HG03095 (cell line): ENCODE measurements at regions not wholly inside any gene's neighbourhood (a gene's known extent, or its start where the extent isn't known, plus 50 kb on each side); places are given as distances from the start of the nearest gene placed in this dataset.
"Not testable (repeated sequence)": the region's sequence is repeated elsewhere in the genome, so short reads cannot be mapped to it uniquely, and the experiment has no call there.

Source experiments
- ATAC-seq: cut with Tn5 transposase; IDR thresholded peaks from one replicate; pipeline ENCODE4 v1.9.1; 2021; ENCODE audit warnings: moderate library complexity; ENCODE audit not compliant: unreplicated experiment

DNA sequence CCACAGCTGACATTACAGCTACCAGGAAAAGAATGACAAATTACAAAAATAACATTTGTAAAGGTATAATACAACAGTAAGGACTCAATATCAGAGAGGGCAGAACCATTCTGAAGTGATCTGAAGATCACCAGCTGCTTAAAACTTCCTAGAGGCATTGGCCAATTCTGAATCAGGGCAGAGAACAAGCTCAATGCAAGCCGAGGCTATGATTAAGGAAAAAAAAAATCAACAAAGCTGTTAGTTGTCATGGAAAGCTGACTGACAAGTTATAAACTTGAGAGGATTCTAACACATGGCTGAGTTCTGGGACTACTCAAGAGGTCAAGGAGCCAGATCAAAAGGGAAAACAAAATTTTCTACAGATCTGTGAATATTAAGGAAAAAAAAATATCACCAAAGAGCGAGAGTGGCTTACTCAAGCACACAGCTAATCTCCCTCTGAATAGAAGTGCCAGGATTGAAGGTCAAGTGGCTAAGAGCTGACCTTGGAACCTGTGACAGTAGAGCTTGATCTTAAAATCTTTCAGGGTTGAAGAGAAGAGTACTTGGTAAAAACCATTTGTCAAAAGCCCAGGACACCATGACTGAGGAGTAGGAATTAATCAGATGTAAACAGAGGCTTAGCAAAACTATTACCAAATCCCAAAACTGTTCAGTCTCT lies 383.4 kb downstream of the USP25 start:
- no peak for ATAC-seq

DNA sequence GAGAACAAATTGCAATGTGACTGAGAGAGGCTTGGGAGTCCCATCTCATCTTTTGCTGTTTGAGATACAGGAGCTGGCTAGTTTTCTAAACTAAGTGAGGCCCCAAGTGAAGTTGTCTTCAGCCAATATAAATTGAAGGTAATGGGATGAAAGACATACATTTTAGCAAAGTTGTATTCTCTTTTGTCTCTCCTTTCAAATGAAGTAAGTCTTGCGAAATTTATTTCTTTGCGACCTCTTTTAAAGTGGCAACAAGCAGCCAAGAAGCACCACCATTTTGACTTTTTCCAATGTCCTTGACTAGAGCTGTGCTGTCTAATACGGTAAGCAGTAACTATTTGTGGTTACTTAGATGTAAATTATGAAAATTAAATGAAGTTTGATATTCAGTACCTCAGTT lies 385.7 kb downstream of the USP25 start:
- no peak for ATAC-seq

DNA sequence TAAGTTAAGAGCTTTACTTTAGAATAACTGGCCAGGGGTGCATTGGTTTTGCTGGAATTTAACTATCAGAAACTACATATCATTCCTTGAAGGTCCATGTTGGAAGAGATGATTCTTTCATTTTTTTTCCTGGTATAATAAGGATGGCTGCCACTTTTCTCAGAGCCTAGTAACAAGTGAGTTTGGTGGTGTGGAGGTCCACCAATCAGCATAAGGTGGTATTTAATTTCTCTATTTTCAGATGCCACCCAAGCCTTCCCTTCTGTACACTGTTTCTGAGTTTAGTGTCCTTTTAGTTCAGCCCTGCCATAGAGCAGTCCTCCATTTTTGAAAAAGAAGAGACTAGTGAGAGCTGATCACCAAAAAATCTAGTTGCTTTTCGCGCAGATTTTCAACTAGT lies 386.3 kb downstream of the USP25 start:
- no peak for ATAC-seq

DNA sequence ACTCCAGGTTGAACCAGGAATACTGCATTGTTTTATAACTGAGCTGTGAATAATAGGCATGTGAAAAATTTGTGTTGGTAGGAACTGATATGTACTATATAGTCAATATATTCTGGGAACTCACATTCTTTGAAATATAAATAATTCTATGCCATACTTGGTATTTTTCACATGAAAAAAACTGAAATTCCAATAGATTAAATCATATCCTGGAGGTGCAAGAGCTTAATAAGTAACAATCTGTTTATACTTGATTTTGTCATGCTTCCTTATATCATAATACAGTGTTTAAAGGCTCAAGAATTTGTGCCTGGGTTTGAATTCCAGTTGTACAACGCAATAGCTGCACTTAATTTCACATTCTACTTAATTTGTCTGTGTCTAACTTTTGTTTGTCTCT lies 387.0 kb downstream of the USP25 start:
- ATAC-seq = no peak

DNA sequence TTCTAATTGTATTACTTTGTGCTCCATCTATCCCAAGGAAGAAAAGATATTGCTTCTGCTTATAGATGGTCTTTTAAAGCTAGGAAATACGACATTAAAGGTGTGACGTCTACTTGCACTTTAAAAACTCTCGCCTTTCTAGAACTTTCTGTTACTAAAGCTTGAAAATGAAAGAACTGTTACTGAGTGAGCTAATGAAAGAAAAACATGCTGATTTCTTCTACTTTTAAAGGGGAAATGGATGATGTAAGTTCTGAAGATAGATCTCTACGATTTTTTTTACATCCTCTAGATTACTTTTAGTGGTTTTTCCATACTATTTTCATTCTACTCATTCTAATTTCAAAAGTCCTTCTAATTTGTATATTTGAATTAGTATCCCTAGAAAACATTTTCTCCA lies 387.5 kb downstream of the USP25 start:
- no peak for ATAC-seq

DNA sequence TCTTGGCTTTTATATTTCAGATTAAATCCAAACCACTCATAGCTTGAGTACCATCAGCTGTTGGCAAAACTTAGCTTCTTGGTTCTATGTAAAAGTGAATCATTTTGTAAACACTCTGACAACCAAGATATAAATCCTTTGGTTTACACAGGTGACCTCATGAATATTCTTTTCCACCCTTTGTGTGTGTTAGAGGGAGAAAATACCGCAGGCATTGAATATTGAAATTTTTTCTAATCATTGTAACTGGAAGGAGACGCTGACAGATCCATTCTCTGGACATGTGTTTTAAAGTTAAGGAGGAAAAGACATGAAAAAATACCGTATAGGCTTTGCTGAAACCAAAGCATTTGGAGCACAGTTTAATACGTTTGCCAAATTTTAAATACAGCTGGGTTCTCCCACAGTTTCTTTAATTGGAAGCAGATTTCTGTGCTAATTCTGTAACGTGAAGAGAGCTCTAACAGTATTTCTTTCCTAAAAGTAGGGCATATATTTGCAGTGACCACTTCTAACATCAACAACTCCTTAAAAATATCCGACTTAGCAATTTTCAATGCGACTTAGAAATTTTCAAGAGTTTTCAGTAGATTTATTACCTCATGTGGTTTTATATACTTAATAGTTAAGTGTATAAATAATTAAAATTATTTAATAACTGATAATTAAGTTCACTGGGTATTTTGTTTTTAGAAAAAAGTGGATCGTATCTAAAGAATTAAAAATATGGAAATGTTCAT lies 388.2 kb downstream of the USP25 start:
- no peak for ATAC-seq

DNA sequence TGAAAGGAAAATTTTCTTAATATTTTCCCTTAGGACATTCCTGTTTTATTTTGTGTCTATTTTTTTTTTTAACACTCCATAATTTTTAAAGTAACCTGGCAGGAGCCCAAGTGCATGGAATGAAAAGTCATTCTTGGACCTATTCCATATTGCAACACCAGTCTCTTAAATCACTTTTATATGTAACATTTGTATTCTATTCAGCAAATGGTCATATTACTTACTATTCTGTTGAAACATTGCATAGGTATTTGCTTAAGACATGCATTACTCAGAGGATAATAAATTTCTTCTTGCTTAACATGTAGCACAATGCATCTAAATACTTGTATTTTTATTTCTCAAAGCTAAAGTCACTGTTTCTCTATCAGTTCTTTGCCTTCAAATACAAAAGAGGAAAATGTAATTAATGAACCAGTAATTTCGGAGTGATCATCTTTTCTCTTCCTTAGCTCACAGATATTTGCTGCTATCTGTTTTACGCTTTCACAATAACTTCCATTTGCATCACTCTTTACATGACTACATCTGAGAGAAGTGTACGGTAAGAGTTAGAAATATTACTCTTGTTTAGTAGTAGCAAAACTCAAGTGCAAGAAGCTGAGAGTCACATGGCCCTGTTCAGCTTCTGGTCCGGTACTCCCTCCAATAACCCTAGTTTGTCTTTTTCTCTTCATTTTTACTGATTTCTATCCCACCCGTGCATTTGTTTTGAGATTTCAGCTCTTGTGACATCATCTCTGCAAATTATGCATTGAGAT lies 394.8 kb downstream of the USP25 start:
- no peak for ATAC-seq

DNA sequence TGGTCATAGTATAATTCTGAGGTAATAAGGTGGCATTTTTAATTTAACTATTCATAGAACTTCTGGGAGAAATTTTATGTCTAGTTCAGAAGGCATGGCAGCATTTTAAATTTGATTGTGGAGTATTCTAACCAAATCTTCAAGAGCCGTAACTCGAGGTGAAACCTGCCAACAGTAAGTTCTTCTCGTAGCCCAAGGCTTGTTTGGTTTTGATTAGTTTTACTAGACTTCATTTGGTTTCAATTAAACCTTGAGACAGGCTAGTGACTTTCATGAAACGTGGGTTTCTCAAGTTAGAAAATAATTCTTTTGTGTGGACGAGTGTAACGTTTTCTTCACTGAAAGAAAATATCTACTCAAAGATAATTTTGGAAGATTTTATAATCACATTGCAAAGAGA lies 395.5 kb downstream of the USP25 start:
- ATAC-seq = no peak

DNA sequence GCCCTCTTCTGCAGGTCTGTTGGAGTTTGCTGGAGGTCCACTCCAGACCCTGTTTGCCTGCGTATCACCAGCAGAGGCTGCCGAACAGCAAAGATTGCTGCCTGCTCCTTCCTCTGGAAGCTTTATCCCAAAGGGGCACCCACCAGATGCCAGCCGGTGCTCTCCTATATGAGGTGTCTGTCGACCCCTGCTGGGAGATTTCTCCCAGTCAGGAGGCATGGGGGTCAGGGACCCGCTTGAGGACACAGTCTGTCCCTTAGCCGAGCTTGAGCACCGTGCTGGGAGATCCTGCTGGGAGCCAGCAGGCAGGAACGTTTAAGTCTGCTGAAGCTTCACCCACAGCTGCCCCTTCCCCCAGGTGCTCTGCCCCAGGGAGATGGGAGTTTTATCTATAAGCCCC lies 402.7 kb downstream of the USP25 start:
- ATAC-seq = not testable (repeated sequence)

DNA sequence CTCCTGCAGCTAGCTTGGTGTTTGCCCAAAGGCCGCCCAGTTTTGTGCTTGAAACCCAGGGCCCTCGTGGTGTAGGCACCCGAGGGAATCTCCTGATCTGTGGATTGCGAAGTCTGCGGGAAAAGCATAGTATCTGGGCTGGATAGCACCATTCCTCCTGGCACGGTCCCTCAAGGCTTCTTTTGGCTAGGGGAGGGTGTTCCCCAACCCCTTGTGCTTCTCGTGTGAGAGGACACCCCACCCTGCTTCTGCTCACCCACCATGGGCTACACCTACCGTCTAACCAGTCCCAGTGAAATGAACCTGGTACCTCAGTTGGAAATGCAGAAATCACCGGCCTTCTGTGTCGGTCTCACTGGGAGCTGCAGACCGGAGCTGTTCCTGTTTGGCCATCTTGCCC lies 403.5 kb downstream of the USP25 start:
- no peak for ATAC-seq

DNA sequence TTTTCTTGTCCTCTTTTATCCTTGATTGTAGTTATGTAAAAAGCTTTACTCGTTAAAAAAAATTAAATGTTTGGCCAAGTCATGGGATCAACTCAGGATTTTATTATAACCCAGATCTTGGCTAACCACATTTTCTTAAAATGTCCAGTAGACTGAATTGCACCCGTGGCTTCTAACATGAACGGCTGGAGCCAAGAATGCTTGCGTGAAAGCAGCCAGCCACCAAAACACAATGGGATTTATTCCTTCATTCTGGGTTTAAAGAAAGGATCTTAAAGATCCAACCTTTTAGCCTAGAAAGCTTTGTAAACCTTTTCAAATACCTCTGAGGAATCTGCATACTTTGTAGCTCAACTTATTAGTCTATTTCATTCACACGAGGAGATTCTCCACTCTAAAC lies 404.4 kb downstream of the USP25 start:
- ATAC-seq = no peak

DNA sequence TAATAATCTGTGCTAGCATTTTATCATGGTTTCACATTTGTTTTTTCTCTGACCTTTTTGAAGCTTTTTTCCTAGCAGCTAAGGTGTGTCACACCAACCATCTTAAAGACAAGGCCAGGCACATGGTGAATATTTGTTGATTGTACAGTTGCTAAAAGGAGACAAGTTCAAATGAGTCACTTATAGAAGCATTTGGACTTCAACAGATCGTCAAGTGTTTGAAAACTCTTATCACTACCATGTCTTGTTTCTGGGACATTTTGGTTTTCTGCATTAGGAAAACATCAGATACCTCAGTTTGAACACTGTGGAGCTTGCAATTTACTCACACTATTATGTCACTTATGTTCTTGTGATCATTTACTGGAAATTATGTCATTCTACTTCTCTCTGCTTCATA lies 407.3 kb downstream of the USP25 start:
- no peak for ATAC-seq

DNA sequence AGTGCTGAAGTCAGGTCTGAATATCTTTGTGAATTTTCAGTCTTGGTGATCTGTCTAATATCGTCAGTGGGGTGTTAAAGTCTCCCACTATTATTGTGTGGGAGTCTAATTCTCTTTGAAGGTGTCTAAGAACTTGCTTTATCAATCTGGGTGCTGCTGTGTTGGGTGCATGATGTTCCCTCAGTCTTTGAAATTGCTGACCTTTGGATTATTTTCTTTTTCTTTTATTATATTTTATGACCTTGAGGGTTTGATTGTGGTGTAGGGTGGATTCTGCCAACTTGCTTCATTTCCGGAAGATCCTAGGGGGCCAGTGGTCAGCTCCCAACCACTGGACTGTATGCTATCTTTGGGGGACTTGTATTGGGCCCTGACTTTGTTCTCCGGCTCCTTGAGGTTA lies 415.3 kb downstream of the USP25 start:
- ATAC-seq = no peak

DNA sequence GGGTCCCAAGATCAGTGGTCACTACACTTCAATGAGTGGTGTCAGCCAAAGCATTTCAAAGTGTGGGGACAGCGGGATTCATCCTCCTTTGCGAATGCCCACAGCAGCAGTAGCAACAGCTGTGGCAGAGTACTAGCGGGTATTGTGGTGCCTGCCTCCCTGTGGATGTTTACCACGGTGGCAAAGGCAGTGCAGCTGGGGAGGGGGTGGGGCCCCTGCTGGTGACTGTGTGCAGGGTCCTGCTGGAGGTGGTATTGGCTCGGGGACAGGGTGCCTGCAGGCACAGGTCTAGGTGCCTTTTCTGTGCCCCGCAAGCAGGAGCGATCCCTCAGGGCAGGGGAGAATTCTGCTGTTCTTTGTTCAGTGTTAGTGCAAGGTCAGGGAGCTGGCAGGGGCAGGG lies 415.7 kb downstream of the USP25 start:
- no peak for ATAC-seq

DNA sequence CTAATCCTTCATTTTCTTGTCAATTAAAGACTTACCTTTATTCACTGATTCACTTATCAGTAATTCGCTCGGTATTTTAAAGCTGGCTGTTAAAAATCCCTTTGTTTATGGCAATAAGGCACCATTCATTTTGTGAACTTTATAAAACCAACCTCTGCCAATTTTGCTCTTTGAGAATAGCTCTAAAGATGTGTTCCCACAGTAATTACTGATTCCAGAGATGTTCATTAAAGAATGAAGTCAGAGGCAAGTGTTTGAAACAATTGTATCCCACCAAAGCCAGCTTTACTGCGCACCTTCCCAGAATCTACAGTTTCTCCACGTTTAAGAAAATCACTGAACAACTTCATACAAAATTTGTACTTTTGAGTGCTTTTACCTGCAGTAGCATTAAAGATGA lies 424.5 kb downstream of the USP25 start:
- no peak for ATAC-seq

DNA sequence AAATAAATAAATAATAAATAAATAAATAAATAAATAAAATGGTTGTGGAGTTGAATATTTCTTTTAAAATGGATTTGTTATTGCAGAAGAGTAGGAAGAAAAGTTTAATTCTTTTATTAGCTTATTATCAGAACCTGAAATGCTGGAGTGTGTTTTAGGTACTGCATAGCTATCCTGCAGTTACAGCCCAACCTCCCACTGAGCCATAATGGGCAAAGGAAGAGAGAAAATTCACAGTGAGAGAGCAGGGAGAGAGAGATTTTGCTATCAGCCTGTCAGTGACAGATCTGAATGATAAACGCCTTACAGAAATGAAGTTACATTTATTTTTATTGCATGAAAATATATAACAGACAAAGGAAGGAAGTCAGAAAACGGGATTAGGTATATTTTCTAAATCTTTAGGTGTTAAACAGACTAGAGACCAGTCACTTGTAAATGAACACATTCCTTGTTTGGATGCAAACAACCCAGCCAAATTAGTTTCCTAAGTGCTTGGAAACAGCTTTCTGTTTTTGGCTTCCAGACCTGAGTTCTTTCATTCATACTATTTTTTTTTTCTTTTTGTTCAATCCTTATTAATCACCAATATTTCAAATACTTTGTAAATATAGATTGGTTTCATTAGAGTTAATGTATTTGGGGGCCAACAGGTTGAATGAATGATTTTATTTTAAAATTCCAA lies 425.3 kb downstream of the USP25 start:
- ATAC-seq = no peak

DNA sequence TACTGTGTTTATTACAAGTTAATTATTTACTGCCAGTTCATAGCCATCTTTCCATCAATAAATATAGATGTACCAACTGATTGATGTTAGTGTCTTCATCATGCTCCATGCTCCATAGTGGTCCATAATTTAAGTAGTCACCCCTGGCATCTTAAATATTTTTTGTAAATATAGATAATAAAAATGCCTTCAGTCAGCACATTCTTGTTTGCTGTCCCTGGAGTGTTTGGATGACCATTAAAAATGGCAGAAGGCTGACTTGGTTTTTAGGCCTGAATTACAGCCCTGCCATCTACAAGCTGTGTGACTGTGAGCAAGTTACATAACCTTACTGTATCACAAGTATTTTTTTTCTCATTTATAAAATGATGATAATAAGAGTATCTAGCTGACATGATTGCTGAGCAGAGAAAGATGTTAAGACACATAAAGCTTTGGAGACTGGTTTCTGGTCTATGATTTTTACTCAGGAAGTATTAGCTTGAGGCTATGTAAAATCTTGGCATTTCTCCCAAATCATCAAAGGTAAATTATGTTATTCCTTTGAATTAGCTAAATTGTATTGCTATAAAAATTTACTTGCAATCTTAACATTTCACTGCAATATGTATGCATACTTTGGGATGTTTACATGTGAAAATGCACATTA lies 427.2 kb downstream of the USP25 start:
- ATAC-seq = no peak

DNA sequence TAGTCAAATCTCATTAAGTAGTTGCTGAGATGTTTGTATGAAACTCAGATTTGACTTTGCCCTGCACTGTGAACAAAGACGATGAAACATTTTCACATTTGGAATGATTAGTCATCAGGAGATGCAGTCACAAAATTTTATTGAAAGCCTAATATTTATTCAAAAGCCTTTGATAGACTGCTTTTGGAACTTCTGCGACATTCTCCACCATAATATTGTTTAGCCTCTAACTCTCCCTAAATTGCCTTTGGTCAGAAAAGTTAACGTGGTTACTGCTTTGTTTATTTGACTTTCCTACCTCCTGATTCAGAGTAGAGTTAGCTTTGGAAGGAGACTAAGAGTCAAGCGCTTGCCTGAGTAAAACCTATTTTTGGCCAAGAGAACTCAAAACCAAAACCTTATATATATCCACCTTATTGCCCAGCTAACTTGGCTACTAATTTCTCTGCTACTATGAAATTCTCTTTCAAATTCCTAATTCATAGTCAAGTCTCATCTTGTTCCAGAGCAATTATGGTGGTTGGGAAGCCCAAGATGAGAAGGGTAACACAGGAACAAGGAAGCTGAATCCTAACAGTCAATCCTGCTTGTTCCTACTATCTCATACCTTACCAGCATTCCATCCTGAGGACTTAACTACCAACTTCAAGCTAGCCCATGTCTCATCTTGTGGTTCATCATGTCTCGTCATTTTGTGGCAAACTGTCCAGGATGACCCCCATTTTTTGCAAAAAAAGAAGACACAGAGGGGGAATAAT lies 429.6 kb downstream of the USP25 start:
- ATAC-seq = no peak

DNA sequence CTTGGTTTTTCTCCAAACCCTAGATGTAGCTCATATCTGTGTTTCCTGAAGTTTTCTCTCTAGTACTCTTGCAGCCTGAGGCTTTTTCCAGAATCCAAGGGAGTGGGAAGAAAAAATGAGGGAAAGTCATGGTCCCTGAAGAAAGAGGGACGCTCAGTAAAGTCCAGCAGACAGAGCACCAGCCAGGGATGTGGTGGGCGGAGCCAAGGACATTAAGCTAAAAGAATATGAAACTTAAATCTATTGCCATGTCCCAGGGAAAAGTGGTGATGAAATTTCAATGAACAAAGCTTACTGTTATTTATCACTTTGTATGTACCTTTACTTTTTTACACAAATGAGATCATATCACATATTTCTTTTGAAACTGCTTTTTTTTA lies 430.2 kb downstream of the USP25 start:
- no peak for ATAC-seq

DNA sequence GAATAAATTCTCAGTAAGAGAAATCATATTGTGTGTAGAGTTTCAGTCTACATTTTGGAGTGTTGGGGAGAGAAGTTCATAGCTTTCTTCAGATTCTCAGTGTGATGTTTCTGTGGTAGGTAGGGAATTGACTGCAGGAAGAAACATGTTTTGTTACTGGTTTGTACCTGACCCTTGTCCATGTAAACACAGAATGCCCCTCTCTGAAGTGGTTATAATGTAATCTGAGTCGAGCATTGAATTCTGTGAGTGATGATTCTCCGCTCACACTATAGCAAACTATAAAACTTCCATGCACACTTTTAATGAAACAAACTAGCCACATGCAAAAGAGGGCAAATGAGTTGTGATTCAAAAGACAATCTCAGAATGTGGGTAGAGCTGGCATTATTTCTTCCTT lies 433.2 kb downstream of the USP25 start:
- no peak for ATAC-seq
